ENCODE measurements at regions not wholly inside any gene's neighbourhood (a gene's known extent, or its start where the extent isn't known, plus 50 kb on each side); places are given as distances from the start of the nearest gene placed in this dataset.

GRCh38 chr19:31478241-31478640, 129.0 kb upstream of the TSHZ3 start (continued):
- no peak for TF ChIP-seq NRF1 (IDR thresholded peaks at IDR 0.05; ENCODE audit: low read depth, low read length)

- no peak overlapping the region for H2BK15ac ChIP-seq (ENCODE audit: low read length)
- no peak overlapping the region for H3K4ac ChIP-seq (replicated peaks; ENCODE audit: insufficient read length, low read depth, low read length)
- no peaks in the 10 kb centered on the region for H3K79me2 ChIP-seq (ENCODE audit: control insufficient read depth in 1 of 2, insufficient read depth in 2 of 2, low read length in 2 of 2)
- H3K56ac ChIP-seq (replicated peaks; ENCODE audit: insufficient read length, low read depth, low read length), result no peak overlapping the region
- H3K27me3 ChIP-seq (replicated peaks in 1 of 4; ENCODE audit: control insufficient read depth in 3 of 4, extremely low read depth in 1 of 4, insufficient read depth in 3 of 4, low read length in 3 of 4), result no peaks in the 10 kb centered on the region
- H3K23me2 ChIP-seq (ENCODE audit: low read depth, low read length), result no peaks in the 10 kb centered on the region
- peaks cover 31 to 41% of the 10 kb centered on the region in 2 experiments for H3K9me3 ChIP-seq (ENCODE audit: insufficient read depth in 2 of 2, low read depth in 1 of 2, low read length in 1 of 2)
- no peak overlapping the region for H2BK5ac ChIP-seq (ENCODE audit: low read depth, low read length)
- H3K4me1 ChIP-seq (replicated peaks in 1 of 4; ENCODE audit: control insufficient read depth in 3 of 4, insufficient read depth in 4 of 4, low read length in 3 of 4), result no peaks in the 10 kb centered on the region; a peak in 2 of 7 replicates
- H3K79me1 ChIP-seq (ENCODE audit: low read depth, low read length), result no peaks in the 10 kb centered on the region
- H4K8ac ChIP-seq (ENCODE audit: extremely low read depth, insufficient read depth, low read length), result no peak overlapping the region
- no peak overlapping the region for H3K9ac ChIP-seq (replicated peaks in 1 of 4; ENCODE audit: extremely low read depth in 1 of 4, low read depth in 3 of 4, low read length in 3 of 4)
- H3K4me2 ChIP-seq (ENCODE audit: insufficient read depth in 1 of 2, low read depth in 2 of 2, low read length in 2 of 2), result no peak overlapping the region
- H2BK20ac ChIP-seq (ENCODE audit: low read length), result no peak overlapping the region
- no peak overlapping the region for H2BK120ac ChIP-seq (replicated peaks; ENCODE audit: low read depth, low read length)
- no peak overlapping the region for H4K5ac ChIP-seq (ENCODE audit: insufficient read length, low read depth, low read length)
- H3K36me3 ChIP-seq (ENCODE audit: control insufficient read depth in 2 of 4, insufficient read depth in 4 of 4, low read length in 3 of 4), result peaks cover 0 to 7% (median 0%) of the 10 kb centered on the region in 4 experiments; a peak in 1 of 8 replicates
- H4K20me1 ChIP-seq (replicated peaks in 1 of 2; ENCODE audit: control insufficient read depth in 1 of 2, insufficient read depth in 2 of 2, low read length in 2 of 2), result no peaks in the 10 kb centered on the region
- no peak overlapping the region for H3K4me3 ChIP-seq (ENCODE audit: extremely low read depth in 1 of 4, insufficient read depth in 2 of 4, low read depth in 3 of 4, low read length in 4 of 4)
- ChIA-PET CTCF (ENCODE audit: partially characterized antibody) (no interaction called here), POLR2A (ENCODE audit: partially characterized antibody) (no interaction called here)
- no peak overlapping the region for H3K23ac ChIP-seq (ENCODE audit: insufficient read length)
- no peak overlapping the region for H3K18ac ChIP-seq (ENCODE audit: extremely low read depth, low read length)
- no peak overlapping the region for H4K91ac ChIP-seq (replicated peaks; ENCODE audit: insufficient read length, low read length)
- no peak for DNase-seq (ENCODE audit: low read depth in 1 of 2, low spot score in 2 of 2)
- H3K14ac ChIP-seq (ENCODE audit: insufficient read length), result no peak overlapping the region
- no peak overlapping the region for H3K27ac ChIP-seq (ENCODE audit: low read depth, low read length)
- H2BK12ac ChIP-seq (ENCODE audit: low read depth, low read length), result no peak overlapping the region
- no peak for FAIRE-seq
- no peak overlapping the region for H2AFZ ChIP-seq (ENCODE audit: low read length)
- H2AK5ac ChIP-seq (ENCODE audit: low read depth, low read length), result no peak overlapping the region
- TF ChIP-seq ZNF274 (IDR thresholded peaks at IDR 0.05; ENCODE audit: borderline replicate concordance, extremely low read depth, low read length), result no peak
- TF ChIP-seq USF2 (IDR thresholded peaks at IDR 0.05; ENCODE audit: low read length), result no peak
- no peak for TF ChIP-seq POLR2A (IDR thresholded peaks at IDR 0.05; ENCODE audit: control extremely low read depth in 1 of 2, low read depth in 2 of 2, low read length in 2 of 2)
- TF ChIP-seq SRF (IDR thresholded peaks at IDR 0.05; ENCODE audit: low read depth, low read length), result no peak
- TF ChIP-seq SIN3A (conservative IDR thresholded peaks at IDR 0.05 in 1 of 2, IDR thresholded peaks at IDR 0.05 in 1 of 2; ENCODE audit: low read depth in 1 of 2, low read length in 2 of 2), result no peak
- no peak for TF ChIP-seq TAF7 (optimal IDR thresholded peaks at IDR 0.05; ENCODE audit: borderline replicate concordance, low read depth, low read length)
- TF ChIP-seq TCF12 (IDR thresholded peaks at IDR 0.05; ENCODE audit: low read depth, low read length), result no peak
- no peak for TF ChIP-seq TEAD4 (IDR thresholded peaks at IDR 0.05; ENCODE audit: low read depth, low read length)
- TF ChIP-seq CHD2 (IDR thresholded peaks at IDR 0.05; ENCODE audit: low read length), result no peak
- TF ChIP-seq BRCA1 (IDR thresholded peaks at IDR 0.05; ENCODE audit: low read depth, low read length), result no peak
- TF ChIP-seq SP4 (IDR thresholded peaks at IDR 0.05; ENCODE audit: low read length), result no peak
- TF ChIP-seq POLR2AphosphoS5 (IDR thresholded peaks at IDR 0.05; ENCODE audit: low read depth, low read length), result no peak
These were observed 134.1 kb upstream of the TSHZ3 start for GRCh38 chr19:31483226-31483857.
